NT2/D1 (cell line): ENCODE measurements at regions not wholly inside any gene's neighbourhood (a gene's known extent, or its start where the extent isn't known, plus 50 kb on each side); places are given as distances from the start of the nearest gene placed in this dataset.

Experiments
- YY1 ChIP-seq: IDR thresholded peaks from 2 replicates; pipeline ENCODE4 v1.6.1; 2011; ENCODE audit not compliant: insufficient read length, insufficient read depth
- ZNF274 ChIP-seq: IDR thresholded peaks from 2 replicates; pipeline ENCODE4 v1.6.1; 2011; ENCODE audit warnings: mild to moderate bottlenecking, low read depth, low read length

GRCh38 chr13:55534306-55534705 is 1606.4 kb upstream of the PRR20A start:
- TF ChIP-seq YY1: no peak
- no peak for TF ChIP-seq ZNF274
